GM12873 (cell line): ENCODE measurements at regions not wholly inside any gene's neighbourhood (a gene's known extent, or its start where the extent isn't known, plus 50 kb on each side); places are given as distances from the start of the nearest gene placed in this dataset.

Experiments
- CTCF ChIP-seq: IDR thresholded peaks from 2 replicates; pipeline ENCODE4 v1.5.1; 2012; ENCODE audit warnings: low read depth, mild to moderate bottlenecking, moderate library complexity, low read length, control low read depth; ENCODE audit not compliant: insufficient read depth; ENCODE audit errors: missing control alignments

DNA sequence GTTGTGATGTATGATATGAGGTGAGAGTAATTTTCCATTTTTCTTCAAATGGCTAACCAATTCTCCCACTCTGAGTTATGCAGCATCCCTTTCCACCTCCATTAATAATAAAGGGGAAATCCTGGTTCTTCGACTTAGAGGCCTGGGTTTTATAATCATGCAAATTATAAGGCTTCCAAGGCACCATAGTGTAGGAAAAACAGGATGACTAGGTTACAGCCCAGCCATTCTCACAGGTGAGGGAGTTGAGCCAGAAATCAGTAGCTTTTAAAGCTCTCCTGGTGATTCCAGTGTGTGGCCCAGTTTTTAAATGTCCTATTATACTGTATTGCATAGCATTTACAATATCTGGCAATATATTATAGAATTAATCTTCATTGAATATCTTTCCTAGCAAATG is 203.1 kb downstream of the ARHGEF9 start:
- TF ChIP-seq CTCF, result no peak

- no peak for TF ChIP-seq CTCF
These were observed 203.6 kb downstream of the ARHGEF9 start for GRCh38 chrX:63581398-63581797.

DNA sequence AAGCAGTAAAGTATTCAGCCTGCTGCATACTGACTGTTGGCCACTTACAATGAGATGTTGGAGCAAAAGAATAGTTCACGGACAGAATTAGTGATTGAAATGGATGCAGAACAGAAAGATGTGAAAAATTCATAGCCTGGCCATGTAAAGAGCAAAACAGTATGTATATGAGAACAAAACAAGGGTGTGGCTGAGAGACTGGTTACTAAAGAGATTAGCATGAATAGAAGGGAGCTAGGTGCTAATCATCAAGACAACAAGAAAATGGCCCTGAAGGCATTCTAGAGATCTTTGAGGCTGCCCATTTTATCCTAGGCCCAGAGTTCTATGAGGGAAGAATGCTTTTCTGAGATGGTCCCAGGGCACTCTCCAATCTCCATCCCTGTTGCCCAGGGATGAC is 208.5 kb downstream of the ARHGEF9 start:
- TF ChIP-seq CTCF, result no peak

- no peak for TF ChIP-seq CTCF
These were observed 215.7 kb upstream of the SPIN4 start for GRCh38 chrX:63566856-63567255.

DNA sequence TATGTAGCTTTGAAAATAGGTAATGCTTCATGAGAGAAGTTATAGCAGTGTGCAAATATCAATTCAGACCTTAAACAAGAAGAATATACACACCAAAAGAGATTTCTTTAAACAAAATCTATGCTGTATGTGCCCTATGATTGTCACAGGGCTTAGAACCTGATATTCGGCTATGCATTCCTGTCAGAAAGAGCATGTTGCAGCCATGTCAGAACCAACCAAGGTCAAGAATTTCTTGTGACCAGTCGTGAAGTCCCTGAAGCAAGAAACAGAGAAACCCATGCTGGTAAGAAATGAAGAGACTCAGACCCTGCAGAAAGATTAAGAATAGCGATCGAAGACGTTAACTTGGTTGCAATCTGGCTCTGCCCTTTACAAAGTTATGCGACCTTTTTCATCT is 210.3 kb upstream of the SPIN4 start:
- TF ChIP-seq CTCF, result no peak

GRCh38 chrX:63560601-63561218 is 209.6 kb upstream of the SPIN4 start:
- no peak for TF ChIP-seq CTCF

- TF ChIP-seq CTCF, result no peak
These were observed 200.7 kb upstream of the SPIN4 start for GRCh38 chrX:63551856-63552255.
